Nephron (organoid): ENCODE measurements at regions not wholly inside any gene's neighbourhood (a gene's known extent, or its start where the extent isn't known, plus 50 kb on each side); places are given as distances from the start of the nearest gene placed in this dataset.

ENCODE experiments used
- H3K27ac Mint-ChIP-seq, 3 experiments: 2 replicates each; pipeline ENCODE4 v1.8.0; 2020; ENCODE audit warnings: mixed read lengths in 3 of 3, mild to moderate bottlenecking in 2 of 3, moderate library complexity in 1 of 3
- H3K27me3 Mint-ChIP-seq: 2 replicates; pipeline ENCODE4 v1.8.0; 2021; ENCODE audit warnings: low read depth, mild to moderate bottlenecking, moderate library complexity, mixed read lengths
- H3K36me3 Mint-ChIP-seq: 2 replicates; pipeline ENCODE4 v1.8.0; 2020; ENCODE audit warnings: low read depth, mixed read lengths
- H3K4me1 Mint-ChIP-seq: 2 replicates; pipeline ENCODE4 v1.8.0; 2020; ENCODE audit warnings: mixed read lengths
- H3K4me3 Mint-ChIP-seq, 3 experiments: 2 replicates each; pipeline ENCODE4 v1.8.0; 2020; ENCODE audit warnings: mild to moderate bottlenecking in 3 of 3, mixed read lengths in 3 of 3, moderate library complexity in 2 of 3
- H3K9me3 Mint-ChIP-seq: 2 replicates; pipeline ENCODE4 v1.8.0; 2020; ENCODE audit warnings: mixed read lengths
- TF ChIP-seq, protein P1 (sequence below), 3 experiments: fragments of 200-600 bp; sonication (generic); IDR thresholded peaks; one replicate each; pipeline ENCODE4 v1.5.0; 2021; ENCODE audit warnings: antibody characterized with exemption in 3 of 3; ENCODE audit not compliant: unreplicated experiment in 3 of 3

DNA sequence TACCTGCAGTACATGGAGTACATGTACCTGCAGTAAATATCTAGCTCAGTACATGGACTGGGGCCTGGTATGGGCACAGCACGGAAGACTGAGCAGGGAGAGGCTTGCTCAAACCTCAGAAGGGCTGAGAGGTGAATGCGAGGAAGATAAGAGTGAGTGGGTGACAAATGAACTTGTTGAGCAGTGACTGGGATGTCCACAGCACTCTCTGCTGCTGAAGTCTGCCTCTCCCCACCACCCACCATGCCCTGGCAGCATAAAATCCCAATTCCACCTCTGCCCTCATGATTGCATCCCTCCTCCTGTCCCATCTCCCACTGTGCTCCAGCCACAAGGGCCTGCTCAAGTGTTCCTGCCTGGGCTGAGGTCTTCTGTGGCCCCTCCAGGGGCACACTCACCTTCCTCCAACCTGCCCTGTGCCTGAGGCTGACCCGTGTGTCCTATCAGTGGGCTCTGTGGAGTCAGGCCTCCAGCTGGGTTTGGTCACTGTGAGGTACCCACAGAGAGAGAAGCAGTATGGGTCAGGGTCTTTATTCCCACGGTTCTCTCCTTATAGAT is 114.2 kb downstream of the FOXD2 start:
- peaks cover 56% of the 10 kb centered on the region for H3K4me1 Mint-ChIP-seq
- H3K4me3 Mint-ChIP-seq = no peak overlapping the region
- H3K27ac Mint-ChIP-seq = no peak overlapping the region
- H3K36me3 Mint-ChIP-seq = no peaks in the 10 kb centered on the region
- TF ChIP-seq, protein P1, sequence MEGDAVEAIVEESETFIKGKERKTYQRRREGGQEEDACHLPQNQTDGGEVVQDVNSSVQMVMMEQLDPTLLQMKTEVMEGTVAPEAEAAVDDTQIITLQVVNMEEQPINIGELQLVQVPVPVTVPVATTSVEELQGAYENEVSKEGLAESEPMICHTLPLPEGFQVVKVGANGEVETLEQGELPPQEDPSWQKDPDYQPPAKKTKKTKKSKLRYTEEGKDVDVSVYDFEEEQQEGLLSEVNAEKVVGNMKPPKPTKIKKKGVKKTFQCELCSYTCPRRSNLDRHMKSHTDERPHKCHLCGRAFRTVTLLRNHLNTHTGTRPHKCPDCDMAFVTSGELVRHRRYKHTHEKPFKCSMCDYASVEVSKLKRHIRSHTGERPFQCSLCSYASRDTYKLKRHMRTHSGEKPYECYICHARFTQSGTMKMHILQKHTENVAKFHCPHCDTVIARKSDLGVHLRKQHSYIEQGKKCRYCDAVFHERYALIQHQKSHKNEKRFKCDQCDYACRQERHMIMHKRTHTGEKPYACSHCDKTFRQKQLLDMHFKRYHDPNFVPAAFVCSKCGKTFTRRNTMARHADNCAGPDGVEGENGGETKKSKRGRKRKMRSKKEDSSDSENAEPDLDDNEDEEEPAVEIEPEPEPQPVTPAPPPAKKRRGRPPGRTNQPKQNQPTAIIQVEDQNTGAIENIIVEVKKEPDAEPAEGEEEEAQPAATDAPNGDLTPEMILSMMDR (IDR thresholded peaks at IDR 0.05; ENCODE audit: unreplicated experiment in 3 of 3) = no peak
- no peaks in the 10 kb centered on the region for H3K9me3 Mint-ChIP-seq
- peaks cover 73% of the 10 kb centered on the region for H3K27me3 Mint-ChIP-seq

DNA sequence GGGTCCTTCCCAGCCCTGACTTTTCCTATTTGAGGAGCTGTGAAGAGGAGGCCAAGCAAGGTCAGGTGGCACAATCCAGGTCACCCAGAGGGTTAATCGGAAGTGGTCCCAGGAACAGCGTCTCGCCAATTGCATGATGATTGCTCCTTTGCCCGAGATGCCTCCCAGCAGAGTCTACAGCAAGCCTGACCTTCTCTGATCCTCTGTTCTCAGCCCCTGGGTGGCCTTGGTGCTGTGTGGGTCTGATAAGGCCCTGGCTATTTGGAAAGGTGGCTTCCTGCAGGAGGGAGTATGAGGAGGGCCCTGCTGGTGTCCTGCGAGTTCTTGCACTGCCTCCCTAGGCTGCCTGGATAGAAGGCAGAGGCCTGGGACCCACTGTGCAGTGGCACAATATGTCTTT is 116.2 kb downstream of the FOXD2 start:
- no peak overlapping the region for H3K4me3 Mint-ChIP-seq
- TF ChIP-seq, protein P1 (IDR thresholded peaks at IDR 0.05; ENCODE audit: unreplicated experiment in 3 of 3) = no peak
- H3K27ac Mint-ChIP-seq = peak overlapping the region in 1 of 3 experiments; percentile 44
- H3K4me1 Mint-ChIP-seq = peaks cover 51% of the 10 kb centered on the region
- H3K36me3 Mint-ChIP-seq = no peaks in the 10 kb centered on the region
- H3K9me3 Mint-ChIP-seq = no peaks in the 10 kb centered on the region
- H3K27me3 Mint-ChIP-seq = peaks cover 83% of the 10 kb centered on the region

DNA sequence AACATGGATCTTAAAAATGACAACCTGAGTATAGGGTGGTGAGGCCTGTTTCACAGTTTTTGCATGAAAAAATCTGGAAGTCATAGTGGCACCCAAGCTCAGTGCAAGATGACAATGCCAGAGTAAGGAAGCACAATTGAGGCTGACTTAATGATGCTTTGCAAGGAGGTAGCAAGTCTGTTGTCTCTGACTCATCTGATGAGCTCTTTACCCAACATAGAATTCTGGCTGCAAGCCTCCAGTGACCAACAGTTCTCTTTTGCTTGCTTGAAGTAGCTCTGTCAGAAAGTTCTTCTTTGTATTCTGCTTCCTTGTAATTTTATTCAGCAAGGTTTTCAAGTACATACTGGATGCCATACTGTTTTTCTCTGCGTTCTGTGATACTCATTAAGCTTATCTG is 117.1 kb downstream of the FOXD2 start:
- H3K9me3 Mint-ChIP-seq = no peaks in the 10 kb centered on the region
- H3K27me3 Mint-ChIP-seq = peaks cover 81% of the 10 kb centered on the region
- H3K27ac Mint-ChIP-seq = peak overlapping the region in 1 of 3 experiments; percentile 27
- H3K4me1 Mint-ChIP-seq = peaks cover 50% of the 10 kb centered on the region
- H3K36me3 Mint-ChIP-seq = no peaks in the 10 kb centered on the region
- TF ChIP-seq, protein P1 (IDR thresholded peaks at IDR 0.05; ENCODE audit: unreplicated experiment in 3 of 3) = no peak
- H3K4me3 Mint-ChIP-seq = no peak overlapping the region

DNA sequence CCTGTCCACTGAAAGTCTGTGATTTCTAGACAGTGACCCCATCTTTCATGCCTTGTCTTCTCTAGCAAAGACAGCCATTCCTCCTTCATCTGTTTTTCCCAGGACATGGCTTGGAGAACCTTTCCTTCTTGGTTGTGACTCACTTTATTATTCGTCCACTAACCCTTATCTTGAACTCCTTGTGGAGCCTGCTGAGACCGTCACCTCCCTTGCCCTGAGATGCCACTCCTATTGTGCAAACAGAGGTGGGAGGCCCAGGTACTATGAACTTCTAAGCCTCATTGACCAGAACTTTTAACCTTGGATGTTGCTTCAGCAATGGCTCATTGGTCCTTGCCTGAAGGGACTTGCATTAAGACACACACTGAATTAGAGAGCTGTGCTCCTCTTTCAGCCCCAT is 117.5 kb downstream of the FOXD2 start:
- Mint-ChIP-seq H3K9me3 (no peaks in the 10 kb centered on the region), H3K4me1 (peaks cover 53% of the 10 kb centered on the region), H3K36me3 (no peaks in the 10 kb centered on the region), H3K27ac (peak overlapping the region in 1 of 3 experiments; percentile 27), H3K4me3 (no peak overlapping the region), H3K27me3 (peaks cover 82% of the 10 kb centered on the region)
- TF ChIP-seq, protein P1 (IDR thresholded peaks at IDR 0.05; ENCODE audit: unreplicated experiment in 3 of 3) = no peak

DNA sequence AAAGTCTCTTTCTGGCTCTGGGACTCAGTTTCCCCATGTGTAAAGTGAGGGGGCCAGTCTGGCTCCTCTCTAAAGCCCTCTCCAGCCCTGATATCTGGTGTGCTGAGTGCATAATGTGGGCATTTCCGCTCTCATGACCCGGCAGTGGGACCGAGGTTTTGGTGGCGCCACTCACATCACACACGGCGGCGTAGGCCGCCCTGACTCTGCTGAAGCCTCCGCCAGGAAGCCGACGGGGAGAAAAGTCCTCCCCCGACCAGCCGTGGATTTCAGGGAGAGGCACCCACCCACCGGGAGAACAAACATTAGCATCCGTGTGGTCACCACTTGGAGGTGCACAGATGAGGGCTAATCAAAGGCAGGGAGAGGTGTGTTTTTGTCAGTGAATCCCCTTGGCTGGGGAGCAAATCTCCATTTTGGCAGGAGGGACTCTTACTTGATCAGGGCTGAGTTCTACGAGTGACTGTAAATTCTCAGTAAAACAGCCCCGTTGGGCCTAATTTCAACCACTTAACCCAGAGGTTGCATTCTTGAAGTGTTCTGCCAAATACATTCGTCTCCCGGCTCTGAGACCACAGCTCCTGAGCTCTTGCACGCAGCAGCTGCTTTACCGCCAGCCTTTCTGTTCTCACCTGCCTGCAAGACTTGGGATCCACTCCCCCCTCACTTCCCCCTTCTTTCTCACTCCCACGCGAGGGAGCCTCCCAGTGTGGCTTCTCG is 118.2 kb downstream of the FOXD2 start:
- Mint-ChIP-seq H3K4me3 (no peak overlapping the region), H3K36me3 (no peaks in the 10 kb centered on the region), H3K27me3 (peaks cover 81% of the 10 kb centered on the region), H3K4me1 (peaks cover 50% of the 10 kb centered on the region), H3K27ac (peak overlapping the region in 1 of 3 experiments; percentile 36), H3K9me3 (no peaks in the 10 kb centered on the region)
- TF ChIP-seq, protein P1 (IDR thresholded peaks at IDR 0.05; ENCODE audit: unreplicated experiment in 3 of 3) = no peak

DNA sequence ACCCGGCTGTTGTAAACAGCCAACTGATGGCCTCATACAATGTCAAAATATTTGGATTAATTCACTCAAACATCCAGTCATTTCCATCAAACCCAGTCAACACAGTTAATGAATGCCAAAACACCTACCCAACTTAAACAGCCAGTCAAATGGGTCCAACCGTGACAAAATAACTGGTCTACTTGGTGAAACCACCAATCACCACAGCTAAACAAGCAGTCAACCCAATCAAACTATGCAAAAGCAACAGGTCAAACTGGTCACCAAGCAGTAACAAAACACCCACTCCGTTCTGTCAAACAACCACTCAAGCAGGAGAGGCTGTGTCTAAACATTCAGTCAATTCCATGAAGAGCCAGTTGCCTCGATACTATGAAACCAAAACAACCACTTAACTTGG is 119.2 kb downstream of the FOXD2 start:
- Mint-ChIP-seq H3K9me3 (no peaks in the 10 kb centered on the region), H3K27ac (peak overlapping the region in 1 of 3 experiments; percentile 36), H3K4me1 (peaks cover 56% of the 10 kb centered on the region), H3K36me3 (no peaks in the 10 kb centered on the region), H3K4me3 (no peak overlapping the region), H3K27me3 (peaks cover 83% of the 10 kb centered on the region)
- TF ChIP-seq, protein P1 (IDR thresholded peaks at IDR 0.05; ENCODE audit: unreplicated experiment in 3 of 3) = no peak
